SJCRH30 (cell line): ENCODE measurements at regions not wholly inside any gene's neighbourhood (a gene's known extent, or its start where the extent isn't known, plus 50 kb on each side); places are given as distances from the start of the nearest gene placed in this dataset.
"Not testable (repeated sequence)": the region's sequence is repeated elsewhere in the genome, so short reads cannot be mapped to it uniquely, and the experiment has no call there.

ENCODE experiments used
- DNase-seq, 2 experiments: peaks; one replicate each; pipeline ENCODE4 v3.0.0-alpha.2; 2015 to 2020
- H3K27ac ChIP-seq: fragments of 250-450 bp; sonication (Bioruptor Pico); 2 replicates; pipeline ENCODE4 v1.5.1; 2020; ENCODE audit warnings: mild to moderate bottlenecking, moderate library complexity
- H3K27me3 ChIP-seq: fragments of 250-450 bp; sonication (Bioruptor Pico); 2 replicates; pipeline ENCODE4 v1.5.1; 2020; ENCODE audit warnings: mild to moderate bottlenecking, moderate library complexity
- H3K36me3 ChIP-seq: fragments of 250-450 bp; sonication (Bioruptor Pico); 2 replicates; pipeline ENCODE4 v1.5.1; 2020; ENCODE audit warnings: mild to moderate bottlenecking, moderate library complexity
- H3K4me1 ChIP-seq: fragments of 250-450 bp; sonication (Bioruptor Pico); 2 replicates; pipeline ENCODE4 v1.5.1; 2020; ENCODE audit warnings: mild to moderate bottlenecking, moderate library complexity
- H3K4me3 ChIP-seq: fragments of 250-450 bp; sonication (Bioruptor Pico); 2 replicates; pipeline ENCODE4 v1.5.1; 2020; ENCODE audit warnings: mild to moderate bottlenecking, moderate library complexity
- H3K9me3 ChIP-seq: fragments of 250-450 bp; sonication (Bioruptor Pico); replicated peaks from 2 replicates; pipeline ENCODE4 v1.5.1; 2020; ENCODE audit warnings: mild to moderate bottlenecking, moderate library complexity

DNA sequence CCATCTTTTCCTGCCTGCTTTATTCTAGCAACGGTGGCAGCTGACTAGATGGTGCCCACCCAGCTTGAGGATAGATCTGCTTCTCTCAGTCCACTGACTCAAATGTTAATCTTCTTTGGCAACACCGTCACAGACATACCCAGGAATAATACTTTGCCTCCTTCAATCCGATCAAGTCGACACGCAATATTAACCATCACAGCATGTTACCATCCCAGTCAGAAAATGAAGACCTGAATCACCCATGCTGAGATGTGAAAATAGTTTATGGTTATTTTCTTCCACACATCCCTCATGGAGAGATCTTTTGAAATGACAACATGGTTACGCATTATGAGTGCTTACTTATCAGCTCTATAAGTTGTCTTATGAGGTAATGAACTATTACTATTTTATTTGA lies 392.8 kb downstream of the SEC23A start:
- H3K4me1 ChIP-seq: no peaks in the 10 kb centered on the region
- H3K9me3 ChIP-seq: 0 out of 2 replicates have a peak, but pooled peaks cover 9% of the 10 kb centered on the region
- no peak for DNase-seq
- no peak overlapping the region for H3K4me3 ChIP-seq
- no peaks in the 10 kb centered on the region for H3K36me3 ChIP-seq
- no peaks in the 10 kb centered on the region for H3K27me3 ChIP-seq
- no peak overlapping the region for H3K27ac ChIP-seq

DNA sequence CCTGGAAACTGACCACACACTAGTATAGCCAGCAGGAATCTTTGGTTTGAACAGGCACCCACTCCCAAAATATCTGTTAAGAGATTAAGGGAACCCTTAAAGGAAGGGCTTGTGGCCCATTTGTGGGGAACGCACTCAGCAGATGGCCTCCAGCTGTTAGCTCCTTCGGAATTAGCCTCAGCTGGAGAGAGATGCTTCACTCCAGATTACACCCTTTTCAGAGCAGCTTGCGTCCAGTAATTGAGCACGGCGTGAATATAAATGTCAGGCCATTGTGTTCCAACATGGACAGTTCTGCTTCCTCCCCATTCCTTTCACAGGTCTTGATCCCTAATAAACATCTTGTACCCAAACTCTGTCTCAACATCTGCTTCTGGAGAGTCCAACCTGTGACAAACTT lies 397.8 kb downstream of the SEC23A start:
- Histone ChIP-seq H3K9me3 (0 out of 2 replicates have a peak, but pooled peaks cover 3% of the 10 kb centered on the region), H3K27me3 (no peaks in the 10 kb centered on the region), H3K36me3 (no peaks in the 10 kb centered on the region), H3K27ac (no peak overlapping the region), H3K4me1 (no peaks in the 10 kb centered on the region), H3K4me3 (no peak overlapping the region)
- DNase-seq: no peak

DNA sequence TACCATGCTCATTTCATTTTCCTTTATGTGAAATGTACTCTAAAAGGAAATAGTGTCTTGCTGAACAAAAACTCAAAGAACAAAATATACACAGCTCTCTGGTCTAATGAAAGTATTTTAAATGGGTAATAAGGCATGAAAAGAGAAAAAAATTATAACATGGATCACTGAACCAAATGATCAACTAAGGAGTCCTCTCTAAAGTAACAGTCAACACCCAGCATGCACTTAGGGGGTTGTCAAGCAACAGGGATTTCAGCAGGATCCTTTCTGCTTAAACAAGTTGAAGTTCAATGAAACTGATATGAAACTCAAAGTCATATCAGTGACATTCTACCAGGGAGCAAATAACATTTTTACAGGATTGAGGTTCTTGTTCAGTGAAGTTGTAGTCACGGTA lies 398.8 kb downstream of the SEC23A start:
- Histone ChIP-seq H3K27ac (no peak overlapping the region), H3K4me1 (no peaks in the 10 kb centered on the region), H3K9me3 (0 out of 2 replicates have a peak, but pooled peaks cover 3% of the 10 kb centered on the region), H3K36me3 (no peaks in the 10 kb centered on the region), H3K4me3 (no peak overlapping the region), H3K27me3 (no peaks in the 10 kb centered on the region)
- no peak for DNase-seq

DNA sequence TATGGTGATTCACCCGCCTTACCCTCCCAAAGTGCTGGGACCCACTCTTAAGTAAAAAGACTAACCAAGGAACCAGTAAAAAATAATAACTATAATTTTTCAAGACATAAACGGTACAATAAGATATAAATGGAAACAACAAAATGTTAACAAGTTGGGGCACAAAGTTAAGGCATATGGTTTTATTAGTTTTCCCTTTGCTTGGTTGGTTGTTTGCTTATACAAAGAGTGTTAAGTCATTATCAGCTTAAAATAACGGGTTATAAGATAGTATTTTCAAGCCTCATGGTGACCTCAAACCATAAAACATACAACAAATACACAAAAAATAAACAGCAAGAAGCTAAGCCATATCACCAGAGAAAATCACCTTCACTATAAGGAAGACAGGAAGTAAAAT lies 406.1 kb downstream of the SEC23A start:
- Histone ChIP-seq H3K4me3 (no peak overlapping the region), H3K36me3 (no peaks in the 10 kb centered on the region), H3K27ac (no peak overlapping the region), H3K9me3 (peaks cover 11% of the 10 kb centered on the region; the same call in 1 of the 2 replicates), H3K4me1 (no peaks in the 10 kb centered on the region), H3K27me3 (no peaks in the 10 kb centered on the region)
- DNase-seq: no peak

DNA sequence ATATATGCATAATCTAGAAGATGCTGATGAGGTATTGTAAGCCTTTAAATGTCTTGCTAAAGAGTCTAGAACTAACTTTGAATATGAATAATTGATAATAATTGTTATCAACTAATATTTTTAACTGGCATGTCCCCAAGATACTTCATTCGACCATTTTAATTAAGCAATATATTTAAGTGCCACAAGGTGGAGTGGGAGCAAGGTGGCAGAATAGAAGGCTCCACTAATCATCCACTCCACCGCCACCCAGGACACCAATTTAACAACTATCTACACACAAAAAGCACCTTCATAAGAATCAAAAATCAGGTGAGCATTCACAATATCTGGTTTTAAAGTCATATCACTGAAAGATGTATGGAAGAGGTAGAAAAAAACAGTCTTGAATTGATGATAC lies 409.6 kb downstream of the SEC23A start:
- Histone ChIP-seq H3K9me3 (peaks cover 11% of the 10 kb centered on the region; the same call in 1 of the 2 replicates), H3K27me3 (no peaks in the 10 kb centered on the region), H3K27ac (no peak overlapping the region), H3K4me3 (no peak overlapping the region), H3K4me1 (no peaks in the 10 kb centered on the region), H3K36me3 (no peaks in the 10 kb centered on the region)
- no peak for DNase-seq

DNA sequence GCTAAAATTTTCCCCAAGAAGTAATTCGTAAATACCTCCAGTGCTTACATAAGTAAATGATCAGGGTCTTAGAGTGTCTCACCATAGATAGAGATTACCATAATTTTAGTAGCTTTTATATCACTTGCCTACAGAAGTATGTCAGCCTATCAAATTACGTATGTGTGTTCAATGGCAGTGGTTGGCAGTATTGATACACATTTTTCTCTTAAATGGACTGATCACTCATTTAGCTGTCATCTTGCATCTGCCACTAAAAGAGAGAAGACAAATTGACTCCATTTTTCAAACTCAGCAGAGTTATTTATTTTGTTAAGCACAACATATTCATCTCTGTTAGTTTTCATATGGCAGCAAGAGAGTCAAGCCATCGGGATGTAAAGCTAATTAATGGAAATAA lies 413.1 kb upstream of the CLEC14A start:
- H3K4me1 ChIP-seq: peaks cover under 1% of the 10 kb centered on the region; the same call in 1 of the 2 replicates
- no peak for DNase-seq
- H3K9me3 ChIP-seq: no peaks in the 10 kb centered on the region
- H3K36me3 ChIP-seq: no peaks in the 10 kb centered on the region
- H3K27ac ChIP-seq: no peak overlapping the region
- H3K4me3 ChIP-seq: no peak overlapping the region
- no peaks in the 10 kb centered on the region for H3K27me3 ChIP-seq

DNA sequence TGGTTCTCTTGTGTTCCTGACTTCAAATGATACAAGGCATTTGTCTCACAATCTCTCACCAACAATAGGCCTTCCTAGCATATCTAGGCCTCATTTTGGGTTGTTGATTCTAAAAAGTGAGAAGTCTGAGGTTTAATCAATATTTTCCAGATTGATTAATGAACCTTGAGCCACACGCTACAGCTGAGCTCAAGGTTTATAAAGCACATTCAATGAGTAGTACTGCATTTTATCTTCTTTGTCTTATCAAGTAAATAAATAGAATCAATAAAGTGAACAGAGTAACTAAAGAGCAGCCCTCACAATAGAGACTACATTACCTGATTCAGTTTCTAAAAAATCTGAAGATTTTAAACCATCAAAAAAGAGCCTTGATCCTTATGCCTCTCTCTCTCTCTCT lies 407.5 kb upstream of the CLEC14A start:
- H3K27me3 ChIP-seq: no peaks in the 10 kb centered on the region
- peak overlapping the region; percentile 6; the same call in 1 of the 2 replicates for H3K27ac ChIP-seq
- no peak for DNase-seq
- no peaks in the 10 kb centered on the region; the same call in 1 of the 2 replicates for H3K9me3 ChIP-seq
- H3K4me1 ChIP-seq: peaks cover 24% of the 10 kb centered on the region
- no peak overlapping the region for H3K4me3 ChIP-seq
- no peaks in the 10 kb centered on the region for H3K36me3 ChIP-seq

DNA sequence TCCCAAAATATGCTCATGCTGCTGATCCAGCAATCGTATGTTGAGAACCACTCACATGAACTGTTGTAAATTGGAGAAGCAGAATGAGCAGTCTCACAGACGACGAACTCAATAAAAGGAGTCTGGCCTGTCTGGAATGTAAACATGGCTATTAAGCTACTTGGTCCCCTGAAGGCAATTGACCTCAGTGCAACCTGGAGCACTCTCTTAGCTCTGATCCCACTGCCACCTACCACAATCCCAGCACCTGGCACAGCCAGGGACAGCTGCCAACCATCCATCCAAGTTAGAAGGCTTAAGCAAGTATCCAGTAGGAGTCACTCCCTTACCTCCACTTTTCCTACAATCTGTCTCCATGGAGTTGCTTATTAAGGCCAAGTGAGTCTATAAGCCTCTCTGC lies 406.9 kb upstream of the CLEC14A start:
- Histone ChIP-seq H3K4me1 (peaks cover 24% of the 10 kb centered on the region), H3K27ac (peak overlapping the region; percentile 34; the same call in 1 of the 2 replicates), H3K4me3 (no peak overlapping the region), H3K27me3 (no peaks in the 10 kb centered on the region), H3K9me3 (no peaks in the 10 kb centered on the region; the same call in 1 of the 2 replicates), H3K36me3 (no peaks in the 10 kb centered on the region)
- peak; percentile 85 to 92 for DNase-seq

DNA sequence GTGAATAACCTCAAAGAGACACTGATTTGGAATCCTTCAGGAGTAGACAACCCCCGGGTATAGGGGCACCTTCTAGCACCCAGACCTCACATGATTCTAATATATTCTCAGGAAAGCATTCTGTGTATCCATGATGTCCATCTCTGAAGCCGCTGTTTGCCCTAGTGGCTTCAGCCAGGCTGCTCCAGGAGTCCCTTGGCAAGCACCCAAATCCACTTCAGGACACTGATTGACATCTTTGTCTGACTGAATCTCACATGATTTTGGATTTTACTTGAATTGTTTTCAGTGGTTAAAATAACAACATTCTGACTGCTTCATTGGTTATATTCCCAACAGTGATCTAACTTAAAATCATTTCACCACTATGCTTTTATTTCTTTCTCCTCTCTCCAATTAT lies 390.5 kb upstream of the CLEC14A start:
- no peaks in the 10 kb centered on the region for H3K36me3 ChIP-seq
- no peaks in the 10 kb centered on the region for H3K27me3 ChIP-seq
- H3K4me1 ChIP-seq: no peaks in the 10 kb centered on the region
- DNase-seq: no peak
- H3K27ac ChIP-seq: no peak overlapping the region
- no peak overlapping the region for H3K4me3 ChIP-seq
- no peaks in the 10 kb centered on the region for H3K9me3 ChIP-seq

DNA sequence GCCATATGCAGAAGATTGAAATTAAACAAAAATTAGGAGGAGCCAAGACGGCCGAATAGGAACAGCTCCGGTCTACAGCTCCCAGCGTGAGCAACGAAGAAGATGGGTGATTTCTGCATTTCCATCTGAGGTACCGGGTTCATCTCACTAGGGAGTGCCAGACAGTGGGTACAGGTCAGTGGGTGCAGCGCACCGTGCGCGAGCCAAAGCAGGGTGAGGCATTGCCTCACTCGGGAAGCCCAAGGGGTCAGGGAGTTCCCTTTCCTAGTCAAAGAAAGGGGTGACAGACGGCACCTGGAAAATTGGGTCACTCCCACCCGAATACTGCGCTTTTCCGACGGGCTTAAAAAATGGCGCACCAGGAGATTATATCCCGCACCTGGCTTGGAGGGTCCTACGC lies 379.0 kb upstream of the CLEC14A start:
- not testable (repeated sequence) for H3K4me3 ChIP-seq

DNA sequence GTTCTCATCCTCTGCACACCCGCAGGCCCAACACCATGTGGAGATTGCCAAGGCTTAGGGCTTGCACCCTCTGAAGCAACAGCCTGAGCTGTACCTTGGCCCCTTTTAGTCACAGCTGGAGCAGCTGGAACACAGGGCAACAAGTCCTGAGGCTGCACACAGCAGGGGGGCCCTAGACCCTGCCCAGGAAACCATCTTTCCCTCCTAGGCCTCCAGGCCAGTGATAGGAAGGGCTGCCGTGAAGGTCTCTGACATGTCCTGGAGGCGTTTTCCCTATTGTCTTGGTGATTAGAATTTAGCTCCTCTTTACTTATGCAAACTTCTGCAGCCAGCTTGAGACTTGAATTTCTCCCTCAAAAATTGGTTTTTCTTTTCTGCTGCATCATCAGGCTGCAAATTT lies 373.5 kb upstream of the CLEC14A start:
- Histone ChIP-seq H3K36me3 (no peaks in the 10 kb centered on the region), H3K4me1 (no peaks in the 10 kb centered on the region), H3K27ac (no peak overlapping the region), H3K4me3 (no peak overlapping the region), H3K9me3 (peaks cover 2% of the 10 kb centered on the region; the same call in 1 of the 2 replicates), H3K27me3 (no peaks in the 10 kb centered on the region)
- no peak for DNase-seq

More for the DNA sequence above, 379.0 kb upstream of the CLEC14A start:
- not testable (repeated sequence) for H3K4me1 ChIP-seq, H3K36me3 ChIP-seq, H3K9me3 ChIP-seq, DNase-seq, H3K27ac ChIP-seq, H3K27me3 ChIP-seq

DNA sequence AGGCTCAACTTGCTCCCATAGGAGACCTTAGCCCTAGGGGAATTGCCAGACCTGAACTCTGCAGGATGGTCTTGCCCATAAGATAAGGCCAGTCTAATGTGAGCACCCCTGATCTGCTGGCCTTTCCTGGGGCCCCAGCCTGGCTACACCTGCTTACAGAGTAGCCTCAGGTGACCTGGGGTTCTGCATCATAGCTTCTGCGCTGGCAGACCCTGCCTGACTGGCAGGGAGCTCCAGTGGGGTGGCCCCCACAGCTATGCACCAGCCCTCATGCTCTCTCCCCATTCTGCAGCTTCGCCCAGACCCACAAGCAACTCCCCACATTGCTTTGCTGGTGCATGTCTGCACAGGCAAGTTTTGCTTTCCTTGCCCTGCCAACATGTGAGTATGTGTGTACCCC lies 371.3 kb upstream of the CLEC14A start:
- Histone ChIP-seq H3K27ac (no peak overlapping the region), H3K36me3 (no peaks in the 10 kb centered on the region), H3K9me3 (peaks cover 2% of the 10 kb centered on the region; the same call in 1 of the 2 replicates), H3K4me3 (no peak overlapping the region), H3K27me3 (no peaks in the 10 kb centered on the region), H3K4me1 (no peaks in the 10 kb centered on the region)
- no peak for DNase-seq

DNA sequence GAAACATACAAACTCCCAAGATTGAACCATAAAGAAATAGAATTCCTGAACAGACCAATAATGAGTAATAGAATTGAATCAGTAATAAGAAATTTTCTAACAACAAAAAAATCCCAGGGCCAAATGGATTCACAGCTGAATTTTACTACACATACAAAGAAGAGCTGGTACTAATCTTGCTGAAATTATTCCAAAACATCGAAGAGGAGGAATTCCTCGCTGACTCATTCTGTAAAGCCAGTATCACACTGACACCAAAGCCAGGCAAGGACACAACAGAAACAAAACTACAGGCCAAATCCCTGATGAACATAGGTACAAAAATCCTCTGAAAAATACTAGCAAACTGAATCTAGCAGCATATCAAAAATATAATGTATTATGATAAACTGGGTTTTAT lies 367.8 kb upstream of the CLEC14A start:
- Histone ChIP-seq H3K27me3 (no peaks in the 10 kb centered on the region), H3K4me3 (no peak overlapping the region), H3K4me1 (no peaks in the 10 kb centered on the region), H3K36me3 (no peaks in the 10 kb centered on the region), H3K9me3 (peaks cover 2% of the 10 kb centered on the region; the same call in 1 of the 2 replicates), H3K27ac (no peak overlapping the region)
- no peak for DNase-seq

DNA sequence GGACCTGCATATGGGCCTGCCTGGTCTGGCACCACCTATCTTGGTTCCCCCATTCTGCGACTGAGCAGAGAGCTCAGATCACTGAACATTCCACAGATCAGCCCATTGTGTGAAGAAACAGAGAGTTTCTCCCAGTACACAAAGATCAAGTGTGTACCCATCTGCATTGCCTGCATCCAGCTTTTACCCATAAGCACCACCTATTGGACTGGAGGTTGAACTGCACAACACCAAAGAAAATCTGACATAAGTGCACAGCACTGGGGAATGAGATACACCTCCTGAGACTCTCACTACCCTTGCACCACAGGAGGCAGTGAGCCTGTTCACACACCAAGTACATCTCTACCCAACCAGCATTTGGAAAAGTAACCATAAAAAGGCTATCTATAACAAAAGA lies 362.6 kb upstream of the CLEC14A start:
- peaks cover 19% of the 10 kb centered on the region for H3K4me1 ChIP-seq
- no peaks in the 10 kb centered on the region for H3K36me3 ChIP-seq
- H3K27ac ChIP-seq: no peak overlapping the region
- no peaks in the 10 kb centered on the region for H3K27me3 ChIP-seq
- H3K4me3 ChIP-seq: no peak overlapping the region
- peak in 1 of 2 experiments; percentile 22 for DNase-seq
- no peaks in the 10 kb centered on the region for H3K9me3 ChIP-seq

DNA sequence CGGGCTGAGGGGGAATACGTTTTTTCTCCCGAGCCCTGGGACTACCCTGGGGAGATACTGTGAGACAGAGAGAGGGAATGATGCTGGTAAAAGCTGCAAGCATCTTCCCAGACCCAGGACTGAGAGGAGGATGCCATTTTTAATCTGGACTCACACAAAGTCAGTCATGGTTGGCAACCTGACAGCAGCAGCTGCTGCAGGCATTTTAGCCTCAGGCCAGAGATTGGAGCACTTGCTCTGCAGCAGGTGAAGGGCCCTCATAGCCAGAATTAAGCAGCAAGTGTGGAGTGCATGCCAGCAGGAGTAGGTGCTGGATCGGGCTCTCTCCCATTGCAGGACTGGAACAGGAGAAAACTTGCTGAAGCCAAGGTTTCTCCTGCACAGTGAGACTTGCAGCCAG lies 361.1 kb upstream of the CLEC14A start:
- Histone ChIP-seq H3K4me1 (peaks cover 19% of the 10 kb centered on the region), H3K27me3 (no peaks in the 10 kb centered on the region), H3K4me3 (peak overlapping the region; percentile 26), H3K9me3 (no peaks in the 10 kb centered on the region), H3K27ac (peak overlapping the region; percentile 88), H3K36me3 (no peaks in the 10 kb centered on the region)
- peak; percentile 95 to 98 for DNase-seq

DNA sequence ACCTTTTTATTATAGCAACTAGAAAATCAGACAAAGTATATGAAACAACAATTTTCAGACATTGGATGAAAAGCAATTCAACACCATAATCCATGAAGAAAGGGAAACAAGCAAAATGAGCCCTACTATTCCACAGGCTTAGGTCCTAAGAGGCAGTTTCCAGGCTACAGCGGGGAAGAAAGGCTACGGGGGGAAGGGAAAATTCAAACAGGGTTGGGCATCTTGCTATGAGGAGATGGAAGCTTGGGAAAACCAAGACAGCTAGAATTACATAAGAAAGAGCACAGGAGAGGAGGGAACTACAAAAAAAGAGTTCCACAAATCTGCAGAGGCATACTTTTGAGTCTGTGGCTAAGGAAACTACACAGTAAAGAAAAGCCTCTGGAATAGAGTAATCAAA lies 356.0 kb upstream of the CLEC14A start:
- H3K27ac ChIP-seq: no peak overlapping the region
- H3K4me3 ChIP-seq: no peak overlapping the region
- no peak for DNase-seq
- H3K36me3 ChIP-seq: no peaks in the 10 kb centered on the region; the same call in 1 of the 2 replicates
- H3K4me1 ChIP-seq: peaks cover 10% of the 10 kb centered on the region
- no peaks in the 10 kb centered on the region; the same call in none of the 2 replicates for H3K9me3 ChIP-seq
- no peaks in the 10 kb centered on the region for H3K27me3 ChIP-seq
